HepG2 (cell line): ENCODE measurements at regions not wholly inside any gene's neighbourhood (a gene's known extent, or its start where the extent isn't known, plus 50 kb on each side); places are given as distances from the start of the nearest gene placed in this dataset.

Experiments
- ATAC-seq: fragments of 200-7000 bp; cut with Tn5 transposase; 3 replicates; pipeline ENCODE4 v1.9.1; 2020; ENCODE audit warnings: mild to moderate bottlenecking, moderate library complexity
- BruUV-seq: library from RNA; stranded (reverse); fragments of 400-500 nt; replicated peaks from 2 replicates; lab custom pipeline; 2021; lab: Mats Ljungman, UMichigan
- CTCF ChIA-PET: fragments of 300-600 bp; formaldehyde crosslinking; extraction: SDS; loops from one replicate; lab custom pipeline; 2021; ENCODE audit warnings: low total read pairs, inconsistent platforms, low intra/inter-chr PET ratio; lab: Yijun Ruan, JAX
- POLR2A ChIA-PET: fragments of 350-600 bp; sonication (Branson Sonifier 250); formaldehyde crosslinking; loops from one replicate; lab custom pipeline; 2020; ENCODE audit warnings: antibody characterized with exemption, inconsistent platforms; lab: Yijun Ruan, JAX
- DNase-seq: peaks from one replicate; pipeline ENCODE4 v3.0.0-alpha.2; 2015; ENCODE audit warnings: low spot score
- FAIRE-seq: peaks from 3 replicates; lab custom pipeline; 2011; peaks lifted over from hg19 to GRCh38; lab: Jason Lieb, UNC
- H2AFZ ChIP-seq: one replicate; pipeline ENCODE4 v1.6.1; 2011; ENCODE audit warnings: low read length, inconsistent platforms
- H3K27ac ChIP-seq: fragments of 300-600 bp; 3 replicates; pipeline ENCODE4 v1.8.0; 2011; ENCODE audit warnings: mixed run types, mild to moderate bottlenecking, mixed read lengths, low read length, inconsistent platforms; ENCODE audit not compliant: insufficient read depth; ENCODE audit errors: extremely low read length
- H3K27me3 ChIP-seq, 2 experiments: fragments of 200-600 bp in 1 of 2; 2 replicates in 1 of 2; 3 replicates in 1 of 2; pipeline versions ENCODE4 v1.6.0 to v1.8.0; 2011; ENCODE audit warnings: low read length in 2 of 2, mild to moderate bottlenecking in 2 of 2, moderate library complexity in 2 of 2, inconsistent platforms in 1 of 2; ENCODE audit not compliant: insufficient read depth in 2 of 2, control insufficient read depth in 1 of 2
- H3K36me3 ChIP-seq, 2 experiments: fragments of 200-600 bp in 1 of 2; replicated peaks in 1 of 2; 2 replicates in 1 of 2; 3 replicates in 1 of 2; pipeline versions ENCODE4 v1.5.1 to v1.8.0; 2011; ENCODE audit warnings: low read length in 2 of 2, inconsistent platforms in 1 of 2; ENCODE audit not compliant: insufficient read depth in 2 of 2, control insufficient read depth in 1 of 2
- H3K4me1 ChIP-seq: 2 replicates; pipeline ENCODE4 v1.5.1; 2012; ENCODE audit warnings: low read length, inconsistent platforms; ENCODE audit not compliant: insufficient read depth
- H3K4me2 ChIP-seq: 2 replicates; pipeline ENCODE4 v1.6.0; 2011; ENCODE audit warnings: low read depth, low read length, inconsistent platforms
- H3K4me3 ChIP-seq, 3 experiments: fragments of 200-600 bp in 1 of 3; sonication (generic), shearing (Covaris generic) in 1 of 3; replicated peaks in 1 of 3; 2 replicates each; pipeline ENCODE4 v1.5.1; 2011 to 2016; ENCODE audit warnings: low read length in 3 of 3, inconsistent platforms in 2 of 3, low read depth in 2 of 3, mild to moderate bottlenecking in 2 of 3, control low read depth in 1 of 3, mixed read lengths in 1 of 3; ENCODE audit not compliant: insufficient read depth in 1 of 3
- H3K79me2 ChIP-seq: one replicate; pipeline ENCODE4 v1.6.1; 2011; ENCODE audit warnings: low read length, inconsistent platforms; ENCODE audit not compliant: insufficient read depth
- H3K9ac ChIP-seq: 2 replicates; pipeline ENCODE4 v1.6.0; 2011; ENCODE audit warnings: mild to moderate bottlenecking, low read depth, low read length, inconsistent platforms; ENCODE audit not compliant: insufficient read depth
- H3K9me3 ChIP-seq: 2 replicates; pipeline ENCODE4 v1.5.1; 2012; ENCODE audit warnings: mild to moderate bottlenecking, low read length
- H4K20me1 ChIP-seq: 2 replicates; pipeline ENCODE4 v1.6.0; 2011; ENCODE audit warnings: inconsistent platforms, mild to moderate bottlenecking, low read length, moderate library complexity; ENCODE audit not compliant: insufficient read depth
- CENPBD1 ChIP-seq: sonication (generic); formaldehyde crosslinking; IDR thresholded peaks from 2 replicates; pipeline ENCODE4 v1.8.0; 2022; ENCODE audit warnings: missing genetic modification reagents, low read depth, mild to moderate bottlenecking, borderline replicate concordance
- GTF2F1 ChIP-seq: fragments of 150-350 bp; IDR thresholded peaks from 2 replicates; pipeline ENCODE4 v1.6.1; 2014; ENCODE audit warnings: low read length
- HNRNPUL1 ChIP-seq: fragments of 200-400 bp; formaldehyde crosslinking; IDR thresholded peaks from 2 replicates; pipeline ENCODE4 v1.6.1; 2017; ENCODE audit warnings: low read depth, mild to moderate bottlenecking, low read length, moderate library complexity
- KLF9 ChIP-seq: IDR thresholded peaks from 2 replicates; pipeline ENCODE4 v1.6.1; 2016; ENCODE audit warnings: low read depth
- RAD51 ChIP-seq: fragments of 450-650 bp; IDR thresholded peaks from 2 replicates; pipeline ENCODE4 v1.6.1; 2016; ENCODE audit warnings: borderline replicate concordance
- SALL2 ChIP-seq: sonication (generic); formaldehyde crosslinking; IDR thresholded peaks from 2 replicates; pipeline ENCODE4 v1.8.1; 2023; ENCODE audit warnings: mild to moderate bottlenecking, missing genetic modification reagents, inconsistent platforms
- TAF1 ChIP-seq: sonication (generic); formaldehyde crosslinking; IDR thresholded peaks from 2 replicates; pipeline ENCODE4 v1.4.0; 2020; ENCODE audit warnings: missing genetic modification reagents
- U2AF2 ChIP-seq: fragments of 200-400 bp; formaldehyde crosslinking; IDR thresholded peaks from 2 replicates; pipeline ENCODE4 v1.6.1; 2017; ENCODE audit warnings: low read depth, mild to moderate bottlenecking, low read length
- ZFP36L1 ChIP-seq: sonication (generic); formaldehyde crosslinking; IDR thresholded peaks from 2 replicates; pipeline ENCODE4 v1.8.0; 2022; ENCODE audit warnings: mild to moderate bottlenecking, missing genetic modification reagents, moderate library complexity
- ZFY ChIP-seq: sonication (generic); formaldehyde crosslinking; IDR thresholded peaks from 2 replicates; pipeline ENCODE4 v1.4.0; 2020; ENCODE audit warnings: missing genetic modification reagents
- ZNF17 ChIP-seq: sonication (generic); formaldehyde crosslinking; IDR thresholded peaks from 2 replicates; pipeline ENCODE4 v1.5.0; 2020; ENCODE audit warnings: mild to moderate bottlenecking, missing genetic modification reagents
- ZNF180 ChIP-seq: sonication (generic); formaldehyde crosslinking; IDR thresholded peaks from 2 replicates; pipeline ENCODE4 v1.4.0; 2020; ENCODE audit warnings: low read depth, missing genetic modification reagents, borderline replicate concordance
- ZNF350 ChIP-seq: sonication (generic); formaldehyde crosslinking; IDR thresholded peaks from 2 replicates; pipeline ENCODE4 v1.4.0; 2020; ENCODE audit warnings: mild to moderate bottlenecking, low read depth, missing genetic modification reagents, borderline replicate concordance
- ZZZ3 ChIP-seq: sonication (generic); formaldehyde crosslinking; IDR thresholded peaks from 2 replicates; pipeline ENCODE4 v1.4.0; 2020; ENCODE audit warnings: missing genetic modification reagents, mild to moderate bottlenecking, borderline replicate concordance
- WGBS: methylation state at CpG from one replicate; pipeline ENCODE4 v1.1.6; 2017; ENCODE audit warnings: low lambda C conversion rate; 5-methylcytosine and 5-hydroxymethylcytosine counted together
- in situ Hi-C: cut with HindIII; loops from 2 replicates; pipeline ENCODE4 v1.10.0; 2017; ENCODE audit warnings: low pct_unique_long_range_greater_than_20kb; ENCODE audit not compliant: extremely low pct_ligation_motif_present
- intact Hi-C: fragments of 100-400 bp; cut with micrococcal nuclease; formaldehyde crosslinking; loops from one replicate; pipeline ENCODE4 v1.10.0; 2022; ENCODE audit not compliant: unreplicated experiment
- TF ChIP-seq, protein P1 (sequence below), 2 experiments: sonication (generic) in 1 of 2; formaldehyde crosslinking in 1 of 2; IDR thresholded peaks; 2 replicates each; pipeline versions ENCODE4 v1.5.1 to v1.6.1; 2011 to 2020; ENCODE audit warnings: borderline replicate concordance in 1 of 2, low read depth in 1 of 2, low read length in 1 of 2, mild to moderate bottlenecking in 1 of 2, missing genetic modification reagents in 1 of 2, moderate library complexity in 1 of 2
- TF ChIP-seq, protein P2 (sequence below): sonication (generic); formaldehyde crosslinking; IDR thresholded peaks from 2 replicates; pipeline ENCODE4 v1.8.0; 2022; ENCODE audit warnings: missing genetic modification reagents, mild to moderate bottlenecking, inconsistent platforms, borderline replicate concordance

DNA sequence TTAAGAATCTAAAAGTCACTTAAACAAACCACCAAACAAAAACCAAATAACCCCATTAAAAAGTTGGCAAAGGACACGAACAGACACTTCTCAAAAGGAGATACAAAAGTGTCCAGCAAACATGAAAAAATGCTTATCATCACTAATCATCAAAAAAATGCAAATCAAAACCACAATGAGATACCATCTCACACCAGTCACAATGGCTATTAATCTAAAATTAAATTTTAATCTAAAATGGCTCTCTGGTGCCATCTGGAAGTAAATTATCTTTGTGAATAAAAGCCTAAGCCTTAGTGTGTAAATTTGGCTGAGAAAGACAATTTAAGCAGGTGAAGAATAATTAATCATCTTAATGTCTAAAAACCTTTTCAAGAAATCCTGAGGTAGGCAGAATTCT is 204.5 kb upstream of the PPFIA2 start:
- H3K9me3 ChIP-seq = peaks cover 5% of the 10 kb centered on the region; the same call in 1 of the 2 replicates
- DNase-seq (no peak), ATAC-seq (no peak), FAIRE-seq (no peak)
- H4K20me1 ChIP-seq = no peaks in the 10 kb centered on the region
- intact Hi-C loops (no loop called here), in situ Hi-C loops (no loop called here)
- no peaks in the 10 kb centered on the region for H3K36me3 ChIP-seq
- BruUV-seq = no TSS peak
- no peaks in the 10 kb centered on the region for H3K79me2 ChIP-seq
- CTCF ChIA-PET = no interaction called here
- H2AFZ ChIP-seq = no peak overlapping the region
- no peak overlapping the region for H3K4me2 ChIP-seq
- no peaks in the 10 kb centered on the region for H3K4me1 ChIP-seq
- no peak overlapping the region for H3K9ac ChIP-seq
- POLR2A ChIA-PET = no interaction called here
- no peak overlapping the region for H3K4me3 ChIP-seq
- H3K27ac ChIP-seq = no peak overlapping the region
- 0% methylated on average over 1 of the region's 1 CpG for WGBS
- no peaks in the 10 kb centered on the region for H3K27me3 ChIP-seq
- no peak for TF ChIP-seq ZNF180 (CRISPR knock-in tag)
- no peak for TF ChIP-seq RAD51
- no peak for TF ChIP-seq ZNF350 (CRISPR knock-in tag)
- TF ChIP-seq, protein P1, sequence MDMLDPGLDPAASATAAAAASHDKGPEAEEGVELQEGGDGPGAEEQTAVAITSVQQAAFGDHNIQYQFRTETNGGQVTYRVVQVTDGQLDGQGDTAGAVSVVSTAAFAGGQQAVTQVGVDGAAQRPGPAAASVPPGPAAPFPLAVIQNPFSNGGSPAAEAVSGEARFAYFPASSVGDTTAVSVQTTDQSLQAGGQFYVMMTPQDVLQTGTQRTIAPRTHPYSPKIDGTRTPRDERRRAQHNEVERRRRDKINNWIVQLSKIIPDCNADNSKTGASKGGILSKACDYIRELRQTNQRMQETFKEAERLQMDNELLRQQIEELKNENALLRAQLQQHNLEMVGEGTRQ (IDR thresholded peaks at IDR 0.05; ENCODE audit: low read depth, low read length) = no peak
- TF ChIP-seq, protein P1 (CRISPR knock-in tag; IDR thresholded peaks at IDR 0.05; ENCODE audit: borderline replicate concordance) = no peak
- TF ChIP-seq HNRNPUL1 = no peak
- TF ChIP-seq U2AF2 = no peak
- no peak for TF ChIP-seq ZFP36L1 (CRISPR knock-in tag)
- TF ChIP-seq TAF1 = no peak
- TF ChIP-seq, protein P2, sequence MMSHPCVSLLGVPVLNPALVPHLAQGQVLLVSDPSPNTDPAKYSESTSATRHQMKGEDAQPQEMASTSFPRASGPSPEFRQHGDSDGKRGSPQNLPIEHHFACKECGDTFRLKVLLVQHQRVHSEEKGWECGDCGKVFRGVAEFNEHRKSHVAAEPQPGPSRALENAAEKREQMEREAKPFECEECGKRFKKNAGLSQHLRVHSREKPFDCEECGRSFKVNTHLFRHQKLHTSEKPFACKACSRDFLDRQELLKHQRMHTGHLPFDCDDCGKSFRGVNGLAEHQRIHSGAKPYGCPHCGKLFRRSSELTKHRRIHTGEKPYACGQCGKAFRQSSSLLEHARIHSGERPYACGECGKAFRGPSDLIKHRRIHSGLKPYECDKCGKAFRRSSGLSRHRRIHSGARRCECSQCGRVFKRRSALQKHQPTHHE (CRISPR knock-in tag) = no peak
- TF ChIP-seq ZNF17 = no peak
- TF ChIP-seq CENPBD1 = no peak
- TF ChIP-seq ZZZ3 (CRISPR knock-in tag) = no peak
- no peak for TF ChIP-seq SALL2
- no peak for TF ChIP-seq KLF9 (CRISPR knock-in tag)
- TF ChIP-seq GTF2F1 = no peak
- TF ChIP-seq ZFY (CRISPR knock-in tag) = no peak
